DND-41 (cell line): ENCODE measurements at regions not wholly inside any gene's neighbourhood (a gene's known extent, or its start where the extent isn't known, plus 50 kb on each side); places are given as distances from the start of the nearest gene placed in this dataset.

ENCODE experiments used
- ATAC-seq: fragments of 200-7000 bp; cut with Tn5 transposase; 3 replicates; pipeline ENCODE4 v1.9.1; 2021; ENCODE audit warnings: low read depth; ENCODE audit not compliant: insufficient read depth
- DNase-seq: peaks from one replicate; pipeline ENCODE4 v3.0.0-alpha.2; 2020
- H2AFZ ChIP-seq: 2 replicates; pipeline ENCODE4 v1.6.0; 2012; ENCODE audit warnings: low read depth, low read length
- H3K27ac ChIP-seq: 2 replicates; pipeline ENCODE4 v1.5.1; 2012; ENCODE audit warnings: low read length, inconsistent platforms
- H3K27me3 ChIP-seq: fragments of 200-600 bp; sonication (generic); 2 replicates; pipeline ENCODE4 v1.6.0; 2012; ENCODE audit warnings: low read length, mild to moderate bottlenecking, inconsistent platforms; ENCODE audit not compliant: insufficient read depth, poor library complexity
- H3K36me3 ChIP-seq: 2 replicates; pipeline ENCODE4 v1.5.1; 2012; ENCODE audit warnings: low read length, inconsistent platforms; ENCODE audit not compliant: insufficient read depth
- H3K4me1 ChIP-seq: 2 replicates; pipeline ENCODE4 v1.5.1; 2012; ENCODE audit warnings: mild to moderate bottlenecking, low read length; ENCODE audit not compliant: insufficient read depth
- H3K4me2 ChIP-seq: 2 replicates; pipeline ENCODE4 v1.6.0; 2012; ENCODE audit warnings: mild to moderate bottlenecking, moderate library complexity, low read length, inconsistent platforms; ENCODE audit not compliant: insufficient read depth
- H3K4me3 ChIP-seq, 2 experiments: fragments of 200-600 bp in 1 of 2; shearing (Covaris generic) in 1 of 2; 2 replicates each; pipeline ENCODE4 v1.5.1; 2012 to 2016; ENCODE audit warnings: inconsistent platforms in 2 of 2, low read length in 2 of 2, mild to moderate bottlenecking in 2 of 2, low read depth in 1 of 2, moderate library complexity in 1 of 2
- H3K79me2 ChIP-seq: 2 replicates; pipeline ENCODE4 v1.6.0; 2012; ENCODE audit warnings: low read length, inconsistent platforms; ENCODE audit not compliant: insufficient read depth
- H3K9ac ChIP-seq: 2 replicates; pipeline ENCODE4 v1.6.0; 2012; ENCODE audit warnings: low read depth, mild to moderate bottlenecking, inconsistent platforms, low read length, moderate library complexity
- H3K9me3 ChIP-seq: 2 replicates; pipeline ENCODE4 v1.5.1; 2012; ENCODE audit warnings: low read length, moderate library complexity, mild to moderate bottlenecking, inconsistent platforms; ENCODE audit not compliant: insufficient read depth, severe bottlenecking
- H4K20me1 ChIP-seq: 2 replicates; pipeline ENCODE4 v1.6.0; 2012; ENCODE audit warnings: low read length; ENCODE audit not compliant: insufficient read depth
- CTCF ChIP-seq: IDR thresholded peaks from 2 replicates; pipeline ENCODE4 v1.5.1; 2012; ENCODE audit warnings: borderline replicate concordance, low read length, moderate library complexity, mild to moderate bottlenecking; ENCODE audit not compliant: poor library complexity, severe bottlenecking; ENCODE audit errors: extremely low read depth
- EZH2 ChIP-seq: IDR thresholded peaks from 3 replicates; pipeline ENCODE4 v1.6.1; 2012; ENCODE audit warnings: borderline replicate concordance, low read depth, mild to moderate bottlenecking, moderate library complexity, low read length, inconsistent platforms; ENCODE audit not compliant: severe bottlenecking

GRCh38 chr2:204486805-204487204 lies 58.5 kb upstream of the PARD3B start:
- Histone ChIP-seq H3K9me3 (no peaks in the 10 kb centered on the region), H3K79me2 (no peaks in the 10 kb centered on the region), H3K27ac (no peak overlapping the region), H3K4me3 (no peak overlapping the region), H3K9ac (no peak overlapping the region), H2AFZ (no peak overlapping the region), H3K27me3 (peaks cover 15% of the 10 kb centered on the region), H3K4me2 (no peak overlapping the region), H3K36me3 (no peaks in the 10 kb centered on the region), H4K20me1 (no peaks in the 10 kb centered on the region; the same call in 1 of the 2 replicates), H3K4me1 (no peaks in the 10 kb centered on the region)
- TF ChIP-seq CTCF, result no peak
- no peak for TF ChIP-seq EZH2
- no peak for DNase-seq
- no peak for ATAC-seq

- H3K27me3 ChIP-seq, result peaks cover 14% of the 10 kb centered on the region
- ATAC-seq (no peak), DNase-seq (no peak)
- TF ChIP-seq EZH2 (no peak), CTCF (no peak)
- H4K20me1 ChIP-seq, result no peaks in the 10 kb centered on the region; the same call in 1 of the 2 replicates
- no peaks in the 10 kb centered on the region for H3K36me3 ChIP-seq
- no peaks in the 10 kb centered on the region for H3K79me2 ChIP-seq
- H3K4me1 ChIP-seq, result no peaks in the 10 kb centered on the region
- no peaks in the 10 kb centered on the region for H3K9me3 ChIP-seq
- no peak overlapping the region for H3K4me2 ChIP-seq
- no peak overlapping the region for H3K27ac ChIP-seq
- no peak overlapping the region for H3K9ac ChIP-seq
- H2AFZ ChIP-seq, result no peak overlapping the region
- no peak overlapping the region for H3K4me3 ChIP-seq
Measured at GRCh38 chr2:204487447-204488229, 57.6 kb upstream of the PARD3B start.

- Histone ChIP-seq H3K27me3 (peaks cover 11% of the 10 kb centered on the region), H3K4me2 (no peak overlapping the region), H4K20me1 (no peaks in the 10 kb centered on the region), H3K4me3 (no peak overlapping the region), H3K27ac (no peak overlapping the region), H3K4me1 (no peaks in the 10 kb centered on the region), H3K79me2 (no peaks in the 10 kb centered on the region), H3K36me3 (no peaks in the 10 kb centered on the region), H3K9ac (no peak overlapping the region), H3K9me3 (no peaks in the 10 kb centered on the region), H2AFZ (no peak overlapping the region)
- no peak for TF ChIP-seq EZH2
- no peak for TF ChIP-seq CTCF
- ATAC-seq (no peak), DNase-seq (no peak)
Measured at GRCh38 chr2:204491528-204491927, 53.7 kb upstream of the PARD3B start.
